Hindlimb muscle (tissue), 1 donor: ENCODE measurements at regions not wholly inside any gene's neighbourhood (a gene's known extent, or its start where the extent isn't known, plus 50 kb on each side); places are given as distances from the start of the nearest gene placed in this dataset.
"Not testable (repeated sequence)": the region's sequence is repeated elsewhere in the genome, so short reads cannot be mapped to it uniquely, and the experiment has no call there.

Experiments used
- DNase-seq: peaks from one replicate; pipeline ENCODE4 v3.0.0-alpha.2; 2013

DNA sequence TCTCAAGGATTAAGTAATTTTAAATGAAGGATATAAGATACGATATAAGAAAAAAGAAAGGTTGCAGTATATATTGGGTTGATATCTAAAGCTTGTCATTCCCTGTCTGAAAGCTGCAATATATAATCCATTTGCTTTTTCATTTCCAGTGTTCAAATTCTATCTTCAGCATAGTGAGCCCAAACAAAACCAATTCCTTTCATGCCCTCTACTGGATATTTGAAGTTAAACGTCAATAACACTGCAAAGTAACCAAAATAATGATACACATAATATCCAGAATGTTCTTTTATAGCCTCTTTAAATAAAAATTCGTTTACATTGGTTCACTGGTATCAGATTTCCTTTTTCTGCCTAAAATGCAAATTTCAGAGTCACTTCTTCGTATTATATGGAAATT is 64.5 kb upstream of the DAAM1 start:
- no peak for DNase-seq

DNA sequence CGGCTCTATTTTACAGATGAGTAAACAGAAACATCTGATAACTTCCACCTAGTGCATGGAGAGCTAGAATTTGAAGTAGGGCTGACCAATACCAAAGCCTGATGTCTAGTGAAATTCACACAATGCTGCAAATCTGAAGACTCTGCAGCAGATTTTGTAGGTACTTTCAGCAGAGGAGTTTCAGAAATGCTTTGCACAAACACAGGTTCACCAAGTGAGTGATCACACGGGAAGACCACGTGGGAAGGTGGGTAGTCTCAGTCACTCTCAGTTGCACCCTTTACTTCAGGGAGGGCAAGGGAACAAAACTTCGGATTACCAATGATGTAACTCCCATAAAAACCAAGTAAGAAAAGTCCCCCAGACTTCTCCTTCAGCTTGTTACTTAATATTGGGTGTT is 63.3 kb upstream of the DAAM1 start:
- no peak for DNase-seq

DNA sequence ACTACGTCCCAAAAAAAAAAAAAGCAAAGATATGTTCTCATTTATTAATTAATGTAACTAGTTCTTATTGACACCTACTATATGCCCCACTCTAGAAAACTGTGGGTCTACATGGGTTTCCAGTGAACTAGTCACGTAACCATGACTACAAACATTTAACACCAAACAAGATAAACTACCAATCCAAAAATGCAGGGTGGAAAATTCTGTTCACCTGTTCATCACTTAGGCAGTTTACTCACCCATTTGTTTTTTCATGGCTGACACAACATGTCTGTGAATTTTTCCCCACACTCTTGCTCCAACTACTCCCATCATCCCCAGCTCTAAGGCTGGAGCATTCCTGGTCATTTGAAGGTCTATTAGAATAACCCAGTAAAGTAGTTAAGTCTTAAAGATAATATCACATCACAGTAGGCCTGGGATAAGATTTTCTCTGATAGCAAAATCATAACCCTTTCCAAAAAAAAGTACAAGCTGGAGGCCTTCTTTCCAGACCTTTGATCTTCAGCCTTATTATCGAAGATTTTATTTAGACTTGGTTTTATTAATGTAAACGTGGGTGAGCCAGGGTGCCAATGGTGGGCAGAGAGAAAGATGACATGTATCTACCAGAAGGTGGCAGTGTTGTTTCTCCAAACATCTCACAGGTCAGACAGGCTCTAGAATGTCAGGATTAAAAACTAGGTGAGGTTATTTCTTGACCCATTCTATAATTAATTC is 61.6 kb upstream of the DAAM1 start:
- peak; percentile 42 for DNase-seq

DNA sequence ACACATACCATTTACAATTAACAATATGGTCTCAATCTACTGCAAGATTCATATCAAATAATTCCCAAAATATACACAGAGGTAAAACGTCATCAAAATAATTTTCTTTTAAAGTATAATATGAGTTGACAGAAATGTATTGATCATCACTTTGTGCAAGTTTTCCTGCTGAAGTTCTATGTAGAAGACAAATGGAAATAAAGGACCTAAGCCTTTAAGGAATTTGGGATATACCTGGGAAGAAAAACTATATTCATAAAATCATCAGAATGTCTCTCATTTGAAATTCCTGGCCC is 61.1 kb upstream of the DAAM1 start:
- DNase-seq = no peak

DNA sequence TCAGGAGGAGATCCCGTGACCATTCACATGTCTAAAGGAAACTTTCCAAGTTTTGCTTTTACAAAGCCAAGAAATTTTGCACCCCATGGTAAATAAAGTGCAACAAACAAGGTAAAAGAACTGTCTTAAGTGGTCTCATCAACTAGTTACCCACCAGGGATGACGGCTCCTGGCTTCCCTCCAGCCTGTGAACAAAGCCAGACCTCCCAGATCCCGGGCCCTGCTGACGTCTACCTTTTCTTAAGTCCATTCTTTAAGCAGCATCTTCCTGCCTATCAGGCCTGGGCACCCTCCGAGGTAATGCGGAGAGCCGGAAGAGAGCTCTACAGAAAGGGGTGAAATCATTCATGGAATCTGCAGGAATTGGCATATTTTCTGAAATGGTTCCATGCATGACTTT is 58.0 kb upstream of the DAAM1 start:
- no peak for DNase-seq

DNA sequence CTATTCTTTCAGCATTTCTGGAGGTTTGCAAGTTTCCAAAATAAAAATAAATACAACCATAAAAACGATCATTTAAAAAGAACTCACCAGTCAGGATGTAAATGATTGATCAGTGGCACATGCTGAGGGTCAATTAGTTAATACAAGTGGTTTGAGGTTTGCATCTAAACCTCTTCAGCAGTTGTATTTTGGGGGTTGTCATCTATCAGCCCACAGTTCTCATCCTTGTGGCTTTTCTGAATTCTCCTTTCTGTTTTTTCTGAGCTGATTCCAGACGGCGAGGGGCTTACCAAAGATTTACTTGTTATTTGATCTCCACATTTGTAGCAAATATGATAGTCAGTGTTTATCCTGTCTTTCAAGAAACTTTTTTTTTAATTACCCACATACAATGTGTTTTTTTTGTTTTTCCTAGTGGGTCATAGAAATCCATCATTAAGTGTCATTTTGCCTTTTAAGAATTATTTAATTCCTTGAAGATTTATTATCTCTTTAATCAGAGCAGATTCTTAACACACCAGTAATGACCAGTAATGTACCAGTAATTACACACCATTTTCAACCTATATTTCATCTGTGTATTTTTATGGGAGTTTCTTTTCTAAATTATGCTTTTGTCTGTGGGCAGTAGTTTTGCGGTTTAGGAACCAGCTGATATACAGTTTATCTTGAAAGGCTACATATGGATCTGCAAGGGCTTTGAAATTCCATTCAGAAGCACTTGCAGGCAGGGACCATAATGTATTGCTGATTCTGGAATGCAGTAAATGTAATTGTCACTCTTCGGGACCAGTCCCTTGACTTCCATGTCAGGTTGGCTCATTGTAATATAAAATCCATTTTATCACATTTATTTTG is 56.3 kb upstream of the DAAM1 start:
- DNase-seq = no peak

DNA sequence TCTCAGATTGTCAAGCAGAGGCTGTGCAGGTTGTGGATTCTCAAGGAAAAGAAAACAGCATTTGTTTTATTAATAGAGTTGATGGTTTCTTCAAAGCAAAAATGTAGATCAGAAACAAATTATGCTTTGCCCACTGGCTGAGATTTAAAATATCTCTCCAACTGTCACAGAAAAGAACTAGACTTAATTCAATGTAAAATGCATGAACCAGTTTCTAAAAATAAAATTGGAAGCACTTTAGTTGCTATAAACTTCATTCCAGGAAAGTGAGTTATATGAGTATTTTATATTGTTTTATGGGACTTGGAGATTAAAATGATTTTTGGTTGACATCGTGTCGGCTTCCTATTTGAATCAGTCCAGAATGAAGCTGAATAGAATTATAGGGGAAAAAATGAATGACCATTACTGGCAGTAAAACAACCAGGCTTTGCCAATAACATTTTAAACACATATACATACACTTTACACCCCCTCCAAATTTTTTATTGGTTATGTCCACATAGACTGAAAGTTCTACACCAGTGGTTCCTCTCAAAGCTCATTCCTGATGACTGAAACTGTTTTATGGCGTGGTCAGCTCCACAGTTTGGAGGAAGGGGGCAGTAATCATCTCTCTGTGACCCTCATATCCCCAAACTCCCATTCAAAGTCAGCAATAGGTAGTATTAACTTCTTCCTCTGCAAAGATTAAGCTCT is 55.5 kb upstream of the DAAM1 start:
- DNase-seq = peak; percentile 64

DNA sequence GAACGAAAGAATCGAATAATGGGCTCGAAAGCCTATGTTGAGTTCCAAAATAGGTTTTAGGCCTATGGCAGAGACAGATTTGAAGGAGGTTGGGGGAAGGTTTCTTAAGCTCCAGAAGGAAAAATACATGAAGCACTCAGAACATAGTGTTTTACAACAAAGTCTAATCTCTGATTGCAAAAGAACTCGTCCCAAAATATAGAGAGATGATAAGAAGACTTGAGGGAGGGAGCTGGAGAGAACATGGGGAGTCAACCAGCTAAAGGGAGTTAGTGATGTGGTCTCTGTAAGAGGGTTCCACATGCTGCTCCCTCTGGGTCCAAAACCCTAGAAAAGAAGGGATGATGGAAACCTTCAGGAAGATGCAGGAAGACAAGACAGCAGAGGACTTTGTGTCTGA is 54.8 kb upstream of the DAAM1 start:
- no peak for DNase-seq

DNA sequence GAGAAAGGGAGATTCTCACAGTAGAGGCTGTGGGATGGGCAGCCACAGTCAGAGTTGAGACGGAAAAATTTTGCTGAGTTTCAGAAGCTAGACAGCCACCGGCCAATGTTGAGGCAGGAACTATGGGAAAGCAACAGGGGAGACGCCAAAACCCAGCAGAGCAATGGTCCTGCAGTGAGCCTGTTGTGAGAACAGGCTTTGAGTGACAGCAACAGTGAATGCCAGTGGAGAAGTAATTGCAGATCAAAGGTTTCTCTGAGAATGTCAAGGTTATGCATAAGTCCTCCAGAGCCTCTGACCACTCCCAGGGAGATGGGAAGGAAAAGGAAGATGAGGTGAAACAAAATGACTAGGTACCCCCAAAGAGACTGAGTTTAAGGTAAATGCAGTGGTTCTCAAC is 54.2 kb upstream of the DAAM1 start:
- no peak for DNase-seq

DNA sequence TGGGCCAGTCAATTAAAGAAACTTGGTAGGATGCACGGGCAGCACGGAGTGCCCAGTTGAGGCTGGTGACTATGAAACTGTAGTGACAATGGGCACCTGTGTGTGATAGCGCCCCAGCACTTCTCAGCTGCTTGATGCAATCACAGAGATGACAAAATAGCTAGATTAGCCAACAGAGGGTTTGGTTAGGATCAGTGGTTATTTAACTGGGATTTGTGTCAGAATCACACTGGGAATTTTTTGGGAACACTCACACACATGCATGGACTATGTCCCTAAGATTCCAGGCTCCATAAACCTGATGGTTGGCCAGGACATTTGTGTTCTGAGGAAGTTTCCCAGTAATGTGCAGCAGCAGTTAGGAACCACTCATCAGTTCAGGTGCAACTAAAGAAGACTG is 51.2 kb upstream of the DAAM1 start:
- no peak for DNase-seq

DNA sequence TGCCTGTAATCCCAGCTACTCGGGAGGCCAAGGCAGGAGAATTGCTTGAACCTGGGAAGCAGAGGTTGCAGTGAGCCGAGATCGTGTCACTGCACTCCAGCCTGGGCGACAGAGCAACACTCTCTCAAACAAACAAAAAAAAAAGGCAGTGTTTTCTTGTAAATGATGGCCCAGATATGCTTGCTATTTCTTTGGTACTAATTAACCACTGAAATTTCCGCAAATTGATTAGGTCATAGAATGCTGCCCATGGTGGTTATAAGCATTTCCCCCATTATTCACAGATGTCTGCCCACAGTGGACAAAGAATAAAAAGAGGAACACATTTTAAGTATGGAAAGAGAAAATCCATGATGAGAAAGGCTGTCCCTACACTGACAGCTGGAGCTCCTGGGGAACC is 49.9 kb upstream of the DAAM1 start:
- not testable (repeated sequence) for DNase-seq
